ENCODE measurements at regions not wholly inside any gene's neighbourhood (a gene's known extent, or its start where the extent isn't known, plus 50 kb on each side); places are given as distances from the start of the nearest gene placed in this dataset.

DNA sequence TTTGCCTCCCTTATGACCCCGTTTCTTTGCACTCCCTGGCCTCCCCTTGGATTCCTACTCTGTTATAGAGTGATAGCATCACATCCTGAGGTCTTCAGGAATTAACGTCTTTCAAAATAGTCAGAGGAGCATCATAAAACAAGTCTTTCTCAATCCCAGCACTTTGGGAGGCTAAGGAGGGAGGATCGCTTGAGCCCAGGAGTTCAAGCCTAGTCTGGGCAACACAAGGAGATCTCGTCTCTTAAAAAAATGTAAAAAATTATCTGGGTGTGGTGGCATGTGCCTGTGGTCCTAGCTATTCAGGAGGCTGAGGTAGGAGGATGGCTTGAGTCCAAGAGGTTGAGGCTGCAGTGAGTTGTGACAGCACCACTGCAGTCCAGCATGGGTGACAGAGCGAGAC, 68.7 kb upstream of the AMPD3 start:
- H3K14ac ChIP-seq (ENCODE audit: insufficient read depth, low read length), result no peak overlapping the region
- no peak overlapping the region for H2AK5ac ChIP-seq (ENCODE audit: insufficient read length, low read length)
- no peaks in the 10 kb centered on the region for H3K79me1 ChIP-seq (ENCODE audit: insufficient read depth, low read depth, low read length, poor library complexity, severe bottlenecking)
- no peak overlapping the region for H3K18ac ChIP-seq (ENCODE audit: insufficient read length, low read depth, low read length)
- no peak overlapping the region for H4K91ac ChIP-seq (ENCODE audit: insufficient read length, low read depth, low read length)
- no peak overlapping the region for H3T11ph ChIP-seq (ENCODE audit: low read length)
- no CpG with 5 or more reads among the region's 5 CpGs for WGBS (ENCODE audit: extremely low coverage, insufficient read length, low lambda C conversion rate)
- H3K23me2 ChIP-seq (ENCODE audit: insufficient read length, low read depth, low read length, poor library complexity, severe bottlenecking), result no peaks in the 10 kb centered on the region
- H2BK120ac ChIP-seq (ENCODE audit: low read depth, low read length, poor library complexity, severe bottlenecking), result no peak overlapping the region
- H2BK20ac ChIP-seq (ENCODE audit: low read depth, low read length, poor library complexity, severe bottlenecking), result no peak overlapping the region
- H4K8ac ChIP-seq (replicated peaks; ENCODE audit: insufficient read length, low read depth, low read length), result no peak overlapping the region
- no peaks in the 10 kb centered on the region for H3K27me3 ChIP-seq (ENCODE audit: insufficient read depth, low read length)
- H3K4me1 Mint-ChIP-seq, result peaks cover 13 to 20% of the 10 kb centered on the region in 2 experiments
- DNase-seq, result no peak
- TF ChIP-seq CTCF (conservative IDR thresholded peaks at IDR 0.05), result no peak
- H3K27ac Mint-ChIP-seq, result peak overlapping the region in 1 of 3 experiments; percentile 55; a peak in 1 of 7 replicates
- no peak overlapping the region for H3K27ac ChIP-seq (ENCODE audit: insufficient read length, low read depth, low read length)
- H2BK12ac ChIP-seq (ENCODE audit: insufficient read length, low read depth, low read length), result no peak overlapping the region
- no peak overlapping the region for H3K56ac ChIP-seq (ENCODE audit: insufficient read length, low read depth, low read length)
- H2BK15ac ChIP-seq (ENCODE audit: low read depth, low read length), result no peak overlapping the region
- peaks cover 7 to 14% of the 10 kb centered on the region in 2 experiments; a peak in 4 of 5 replicates for H3K9me3 Mint-ChIP-seq
- H3K36me3 Mint-ChIP-seq (ENCODE audit: insufficient read depth in 1 of 3, low read depth in 3 of 3), result peaks cover 0 to 10% (median 10%) of the 10 kb centered on the region in 3 experiments
- H4K5ac ChIP-seq (ENCODE audit: insufficient read length, low read depth, low read length), result no peak overlapping the region
- no peaks in the 10 kb centered on the region for H3K9me3 ChIP-seq (ENCODE audit: control insufficient read depth, low read depth, low read length)
- H3K23ac ChIP-seq (ENCODE audit: insufficient read length, low read depth, low read length), result no peak overlapping the region
- no peak overlapping the region for H3K4me2 ChIP-seq (ENCODE audit: insufficient read depth, insufficient read length, low read length)
- no peak overlapping the region for H2AFZ ChIP-seq (ENCODE audit: low read length)
- no peak overlapping the region for H2BK5ac ChIP-seq (ENCODE audit: insufficient read length, low read length)
- H3K27me3 Mint-ChIP-seq (ENCODE audit: low read depth), result peaks cover 9% of the 10 kb centered on the region
- H4K20me1 ChIP-seq (ENCODE audit: control insufficient read depth, insufficient read depth, insufficient read length), result no peaks in the 10 kb centered on the region
- no peak overlapping the region for H3K9ac ChIP-seq (ENCODE audit: extremely low read depth, insufficient read length, low read length)
- no peak overlapping the region for H3K4ac ChIP-seq (ENCODE audit: low read depth, low read length)
- no peaks in the 10 kb centered on the region for H3K79me2 ChIP-seq (ENCODE audit: insufficient read depth, low read length)
- no peaks in the 10 kb centered on the region; the same call in 1 of the 2 replicates for H3K4me1 ChIP-seq (ENCODE audit: insufficient read depth, low read length)
- H3K4me3 Mint-ChIP-seq, result no peak overlapping the region

All from H9 (cell line).